SK-N-SH treated with all-trans-retinoic acid at 6 μM for 48 hours (cell line): ENCODE measurements at regions not wholly inside any gene's neighbourhood (a gene's known extent, or its start where the extent isn't known, plus 50 kb on each side); places are given as distances from the start of the nearest gene placed in this dataset.

Experiments
- ATAC-seq: fragments of 200-7000 bp; cut with Tn5 transposase; 3 replicates; pipeline ENCODE4 v1.9.1; 2020; ENCODE audit warnings: mild to moderate bottlenecking, moderate library complexity
- ARNTL ChIP-seq: fragments of 450-650 bp; formaldehyde crosslinking; IDR thresholded peaks from 2 replicates; pipeline ENCODE4 v1.5.0; 2020; ENCODE audit warnings: low read depth, mild to moderate bottlenecking, moderate library complexity, borderline replicate concordance
- BACH2 ChIP-seq: fragments of 250-450 bp; sonication (Bioruptor Pico); IDR thresholded peaks from 2 replicates; pipeline ENCODE4 v1.9.0; 2021; ENCODE audit warnings: mild to moderate bottlenecking, borderline replicate concordance
- CSDC2 ChIP-seq: fragments of 250-450 bp; sonication (Bioruptor Pico); IDR thresholded peaks from 2 replicates; pipeline ENCODE4 v1.5.0; 2020; ENCODE audit warnings: mild to moderate bottlenecking, moderate library complexity
- ESRRG ChIP-seq: fragments of 250-450 bp; sonication (Bioruptor Pico); IDR thresholded peaks from 2 replicates; pipeline ENCODE4 v1.6.1; 2021; ENCODE audit warnings: mild to moderate bottlenecking
- ISL1 ChIP-seq: fragments of 250-450 bp; sonication (Bioruptor Pico); IDR thresholded peaks from 2 replicates; pipeline ENCODE4 v2.1.2; 2022; ENCODE audit warnings: mild to moderate bottlenecking, moderate library complexity
- OSR1 ChIP-seq: fragments of 250-450 bp; sonication (Bioruptor Pico); IDR thresholded peaks from 2 replicates; pipeline ENCODE4 v1.8.0; 2022; ENCODE audit warnings: moderate library complexity, mild to moderate bottlenecking, inconsistent platforms
- PPARA ChIP-seq: fragments of 250-450 bp; sonication (Bioruptor Pico); IDR thresholded peaks from 2 replicates; pipeline ENCODE4 v1.5.0; 2020; ENCODE audit warnings: mild to moderate bottlenecking, borderline replicate concordance
- RARB ChIP-seq: fragments of 250-450 bp; sonication (Bioruptor Pico); IDR thresholded peaks from 2 replicates; pipeline ENCODE4 v1.8.0; 2021; ENCODE audit warnings: mild to moderate bottlenecking, moderate library complexity
- TCF4 ChIP-seq: fragments of 250-450 bp; sonication (Bioruptor Pico); IDR thresholded peaks from 2 replicates; pipeline ENCODE4 v1.8.0; 2021; ENCODE audit warnings: mild to moderate bottlenecking, moderate library complexity, borderline replicate concordance
- TOX ChIP-seq: fragments of 250-450 bp; sonication (Bioruptor Pico); IDR thresholded peaks from 2 replicates; pipeline ENCODE4 v1.8.0; 2021; ENCODE audit warnings: mild to moderate bottlenecking, moderate library complexity, borderline replicate concordance
- ZC3H10 ChIP-seq: fragments of 250-450 bp; sonication (Bioruptor Pico); IDR thresholded peaks from 2 replicates; pipeline ENCODE4 v1.5.1; 2021; ENCODE audit warnings: mild to moderate bottlenecking, moderate library complexity
- ZFP3 ChIP-seq: fragments of 250-450 bp; sonication (Bioruptor Pico); IDR thresholded peaks from 2 replicates; pipeline ENCODE4 v1.5.0; 2020; ENCODE audit warnings: mild to moderate bottlenecking, moderate library complexity
- ZFP30 ChIP-seq: fragments of 450-650 bp; formaldehyde crosslinking; IDR thresholded peaks from 2 replicates; pipeline ENCODE4 v1.5.0; 2022; ENCODE audit warnings: mild to moderate bottlenecking, moderate library complexity
- ZNF70 ChIP-seq: fragments of 450-650 bp; formaldehyde crosslinking; IDR thresholded peaks from 2 replicates; pipeline ENCODE4 v1.5.0; 2020; ENCODE audit warnings: mild to moderate bottlenecking, moderate library complexity
- ZNF8 ChIP-seq: fragments of 450-650 bp; formaldehyde crosslinking; IDR thresholded peaks from 2 replicates; pipeline ENCODE4 v1.5.0; 2020; ENCODE audit warnings: mild to moderate bottlenecking, moderate library complexity
- TF ChIP-seq, protein P1 (sequence below): fragments of 250-450 bp; sonication (Bioruptor Pico); IDR thresholded peaks from 2 replicates; pipeline ENCODE4 v1.5.0; 2020; ENCODE audit warnings: mild to moderate bottlenecking, moderate library complexity
- TF ChIP-seq, protein P2 (sequence below): fragments of 250-450 bp; sonication (Bioruptor Pico); IDR thresholded peaks from 2 replicates; pipeline ENCODE4 v1.5.1; 2020; ENCODE audit warnings: low read depth, mild to moderate bottlenecking, moderate library complexity

- TF ChIP-seq, protein P1, sequence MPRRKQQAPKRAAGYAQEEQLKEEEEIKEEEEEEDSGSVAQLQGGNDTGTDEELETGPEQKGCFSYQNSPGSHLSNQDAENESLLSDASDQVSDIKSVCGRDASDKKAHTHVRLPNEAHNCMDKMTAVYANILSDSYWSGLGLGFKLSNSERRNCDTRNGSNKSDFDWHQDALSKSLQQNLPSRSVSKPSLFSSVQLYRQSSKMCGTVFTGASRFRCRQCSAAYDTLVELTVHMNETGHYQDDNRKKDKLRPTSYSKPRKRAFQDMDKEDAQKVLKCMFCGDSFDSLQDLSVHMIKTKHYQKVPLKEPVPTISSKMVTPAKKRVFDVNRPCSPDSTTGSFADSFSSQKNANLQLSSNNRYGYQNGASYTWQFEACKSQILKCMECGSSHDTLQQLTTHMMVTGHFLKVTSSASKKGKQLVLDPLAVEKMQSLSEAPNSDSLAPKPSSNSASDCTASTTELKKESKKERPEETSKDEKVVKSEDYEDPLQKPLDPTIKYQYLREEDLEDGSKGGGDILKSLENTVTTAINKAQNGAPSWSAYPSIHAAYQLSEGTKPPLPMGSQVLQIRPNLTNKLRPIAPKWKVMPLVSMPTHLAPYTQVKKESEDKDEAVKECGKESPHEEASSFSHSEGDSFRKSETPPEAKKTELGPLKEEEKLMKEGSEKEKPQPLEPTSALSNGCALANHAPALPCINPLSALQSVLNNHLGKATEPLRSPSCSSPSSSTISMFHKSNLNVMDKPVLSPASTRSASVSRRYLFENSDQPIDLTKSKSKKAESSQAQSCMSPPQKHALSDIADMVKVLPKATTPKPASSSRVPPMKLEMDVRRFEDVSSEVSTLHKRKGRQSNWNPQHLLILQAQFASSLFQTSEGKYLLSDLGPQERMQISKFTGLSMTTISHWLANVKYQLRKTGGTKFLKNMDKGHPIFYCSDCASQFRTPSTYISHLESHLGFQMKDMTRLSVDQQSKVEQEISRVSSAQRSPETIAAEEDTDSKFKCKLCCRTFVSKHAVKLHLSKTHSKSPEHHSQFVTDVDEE (CRISPR knock-in tag) = no peak
Measured at GRCh38 chrX:40478474-40479065, 102.2 kb upstream of the ATP6AP2 start (continued).

- TF ChIP-seq ISL1 = no peak
- TF ChIP-seq ESRRG (CRISPR knock-in tag) = no peak
- TF ChIP-seq TCF4 = no peak
- no peak for TF ChIP-seq ZNF70
- no peak for TF ChIP-seq BACH2 (CRISPR knock-in tag)
- TF ChIP-seq PPARA (CRISPR knock-in tag) = no peak
- no peak for ATAC-seq
Measured at GRCh38 chrX:40476958-40477357, 103.8 kb upstream of the ATP6AP2 start.

DNA sequence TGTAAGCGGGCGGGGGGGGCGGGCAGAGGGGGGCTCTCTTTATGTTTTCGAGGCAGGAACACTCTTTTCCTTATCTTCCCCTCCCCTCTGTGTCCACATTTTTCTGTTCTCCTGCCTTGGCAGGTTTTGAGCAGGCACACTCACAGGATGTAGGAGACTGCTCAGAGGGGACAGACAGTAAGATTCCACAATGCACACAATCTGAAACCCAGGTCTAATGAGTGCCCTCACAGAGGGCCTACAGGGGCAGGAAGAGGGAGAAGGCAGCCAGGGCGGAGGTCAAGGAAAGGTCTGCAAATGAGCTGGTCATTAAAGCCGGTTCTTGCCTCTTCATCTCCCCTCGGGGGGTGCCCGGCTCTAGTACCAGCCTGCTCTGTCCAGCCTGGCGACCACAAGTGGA, 106.1 kb upstream of the ATP6AP2 start:
- TF ChIP-seq, protein P2, sequence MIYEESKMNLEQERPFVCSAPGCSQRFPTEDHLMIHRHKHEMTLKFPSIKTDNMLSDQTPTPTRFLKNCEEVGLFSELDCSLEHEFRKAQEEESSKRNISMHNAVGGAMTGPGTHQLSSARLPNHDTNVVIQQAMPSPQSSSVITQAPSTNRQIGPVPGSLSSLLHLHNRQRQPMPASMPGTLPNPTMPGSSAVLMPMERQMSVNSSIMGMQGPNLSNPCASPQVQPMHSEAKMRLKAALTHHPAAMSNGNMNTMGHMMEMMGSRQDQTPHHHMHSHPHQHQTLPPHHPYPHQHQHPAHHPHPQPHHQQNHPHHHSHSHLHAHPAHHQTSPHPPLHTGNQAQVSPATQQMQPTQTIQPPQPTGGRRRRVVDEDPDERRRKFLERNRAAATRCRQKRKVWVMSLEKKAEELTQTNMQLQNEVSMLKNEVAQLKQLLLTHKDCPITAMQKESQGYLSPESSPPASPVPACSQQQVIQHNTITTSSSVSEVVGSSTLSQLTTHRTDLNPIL (CRISPR knock-in tag) = no peak
- TF ChIP-seq ESRRG (CRISPR knock-in tag) = no peak
- no peak for TF ChIP-seq PPARA (CRISPR knock-in tag)
- no peak for TF ChIP-seq RARB (CRISPR knock-in tag)
- TF ChIP-seq TOX (CRISPR knock-in tag) = no peak
- no peak for TF ChIP-seq ZC3H10 (CRISPR knock-in tag)
- no peak for TF ChIP-seq ISL1
- TF ChIP-seq ARNTL (CRISPR knock-in tag) = no peak
- no peak for TF ChIP-seq ZFP3 (CRISPR knock-in tag)
- TF ChIP-seq CSDC2 (CRISPR knock-in tag) = no peak
- TF ChIP-seq ZNF8 (CRISPR knock-in tag) = no peak
- TF ChIP-seq ZFP30 (CRISPR knock-in tag) = no peak

GRCh38 chrX:40474205-40474626, 106.6 kb upstream of the ATP6AP2 start:
- ATAC-seq = peak; percentile 73
- TF ChIP-seq, protein P1 (CRISPR knock-in tag) = peak; percentile 70; the same call in 1 of the 2 replicates
- TF ChIP-seq ZNF8 (CRISPR knock-in tag) (no peak), TCF4 (peak; percentile 29; the same call in 1 of the 2 replicates)

More for the DNA sequence above, 106.1 kb upstream of the ATP6AP2 start:
- peak; percentile 28 for ATAC-seq

DNA sequence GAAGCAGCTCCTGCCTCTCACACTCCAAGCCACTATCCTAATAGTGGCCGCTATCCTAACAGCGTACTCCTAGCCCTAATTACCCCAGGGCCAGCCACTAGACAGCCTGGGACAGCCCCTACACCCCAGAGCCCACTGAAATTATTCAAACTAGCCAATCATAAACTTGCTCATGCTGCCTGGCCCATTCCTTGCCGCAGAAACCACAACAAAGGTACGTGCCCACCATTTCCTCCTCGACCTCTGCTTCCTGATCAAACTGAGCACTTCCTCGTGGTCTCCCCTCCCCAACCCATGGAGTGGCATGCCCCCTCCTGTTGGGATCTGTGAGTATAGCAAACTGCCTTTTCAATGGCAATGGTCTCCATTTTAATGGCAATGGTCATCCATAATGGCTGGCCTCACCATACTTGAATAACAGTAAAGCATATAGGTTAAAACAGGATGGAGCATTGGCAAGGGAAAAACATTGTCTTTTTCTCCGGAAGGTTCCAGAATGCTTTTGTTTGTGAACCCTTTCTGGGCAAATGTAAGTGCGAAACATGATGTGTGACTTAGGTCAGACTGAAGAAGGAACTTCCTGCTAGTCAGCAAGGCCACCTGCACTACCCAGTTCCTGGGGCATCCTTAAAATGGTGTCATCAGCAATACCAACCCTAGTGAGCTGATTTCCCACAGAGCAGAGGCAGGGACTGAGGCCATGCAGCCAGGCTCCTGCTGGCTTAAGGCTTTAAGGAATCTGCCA, 107.1 kb upstream of the ATP6AP2 start:
- ATAC-seq = no peak
- TF ChIP-seq OSR1 (CRISPR knock-in tag) = no peak
- TF ChIP-seq ZFP3 (CRISPR knock-in tag) = no peak
- TF ChIP-seq RARB (CRISPR knock-in tag) = no peak
- TF ChIP-seq, protein P2 (CRISPR knock-in tag) = no peak
